Psoas muscle (tissue), 7 donors: ENCODE measurements at regions not wholly inside any gene's neighbourhood (a gene's known extent, or its start where the extent isn't known, plus 50 kb on each side); places are given as distances from the start of the nearest gene placed in this dataset.

Experiments
- ATAC-seq, 4 donors: fragments of 200-7000 bp; cut with Tn5 transposase; one replicate each; pipeline ENCODE4 v1.9.1; 2020; ENCODE audit warnings: moderate library complexity in 3 of 4, mild to moderate bottlenecking in 2 of 4
- DNase-seq, 2 donors: peaks; one replicate each; pipeline ENCODE4 v3.0.0-alpha.2; 2020
- H3K27ac ChIP-seq: fragments of 200-600 bp; one replicate; pipeline ENCODE4 v1.8.0; 2022
- H3K27me3 ChIP-seq, 3 donors: fragments of 200-600 bp in 1 of 3; one replicate each; pipeline versions ENCODE4 v1.6.1 to v1.8.0; 2013 to 2022; ENCODE audit warnings: low read length in 2 of 3, mild to moderate bottlenecking in 2 of 3, moderate library complexity in 1 of 3; ENCODE audit not compliant: insufficient read depth in 3 of 3
- H3K36me3 ChIP-seq, 2 donors: fragments of 200-600 bp in 1 of 2; one replicate each; pipeline versions ENCODE4 v1.6.1 to v1.8.0; 2013 to 2022; ENCODE audit warnings: low read depth in 1 of 2, mild to moderate bottlenecking in 1 of 2, moderate library complexity in 1 of 2; ENCODE audit not compliant: insufficient read depth in 1 of 2
- H3K4me1 ChIP-seq: fragments of 200-600 bp; one replicate; pipeline ENCODE4 v1.8.0; 2022
- H3K4me3 ChIP-seq: fragments of 200-600 bp; one replicate; pipeline ENCODE4 v1.8.0; 2022; ENCODE audit warnings: mild to moderate bottlenecking
- H3K9me3 ChIP-seq: fragments of 200-600 bp; one replicate; pipeline ENCODE4 v1.8.0; 2022
- WGBS, 3 donors: extraction: QIAGEN DNeasy Blood & Tissue Kit; methylation state at CpG; one replicate each; pipeline versions ENCODE4 v1.1.6 to v1.1.7; 2013; 5-methylcytosine and 5-hydroxymethylcytosine counted together
- intact Hi-C, 2 donors: fragments of 100-400 bp; cut with DNase I; formaldehyde crosslinking; loops; one replicate each; pipeline versions ENCODE4 v1.11.0 to v1.14.2; 2022
- TF ChIP-seq, protein P1 (sequence below): fragments of 200-600 bp; IDR thresholded peaks from one replicate; pipeline ENCODE4 v1.8.0; 2022; ENCODE audit warnings: antibody characterized with exemption
- donor health status: healthy with polysubstance abuse.
- donor health status: DM: no; HTN: no; CAD: no; lungs with moderate emphysema.
- donor health status: Bipolar disorder and iron deficiency.
- donor health status: healthy.
- donor health status: DM: yes; HTN: yes; CAD: no.
- donor health status: DM: no; HTN: no; CAD: no.
- donor health status: DM: yes; HTN: yes; CAD: no.

DNA sequence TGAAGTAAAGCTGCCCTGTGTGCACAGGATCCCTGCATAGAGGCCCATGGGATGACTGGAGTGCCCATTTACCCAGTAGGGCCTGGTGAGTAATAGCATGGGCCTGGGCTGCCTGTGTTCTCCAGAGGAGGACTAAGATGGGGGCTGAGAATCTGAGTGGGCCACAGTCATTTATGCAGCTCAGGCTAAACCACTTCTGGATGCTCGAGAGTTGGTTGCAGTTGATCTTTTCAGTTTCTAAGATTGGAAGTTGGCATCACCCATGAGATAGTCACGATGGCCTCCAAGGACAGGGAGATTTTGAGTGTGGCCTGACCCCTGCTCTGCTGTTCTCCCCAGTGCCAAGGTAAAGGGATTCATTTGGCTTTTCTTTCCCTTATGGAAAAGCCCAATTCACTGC is 179.1 kb upstream of the SPRED2 start:
- H3K27me3 ChIP-seq, result peaks cover 0 to 3% (median 0%) of the 10 kb centered on the region in 3 donors
- H3K4me3 ChIP-seq, result no peak overlapping the region
- DNase-seq, result no peak
- H3K27ac ChIP-seq, result no peak overlapping the region
- TF ChIP-seq, protein P1, sequence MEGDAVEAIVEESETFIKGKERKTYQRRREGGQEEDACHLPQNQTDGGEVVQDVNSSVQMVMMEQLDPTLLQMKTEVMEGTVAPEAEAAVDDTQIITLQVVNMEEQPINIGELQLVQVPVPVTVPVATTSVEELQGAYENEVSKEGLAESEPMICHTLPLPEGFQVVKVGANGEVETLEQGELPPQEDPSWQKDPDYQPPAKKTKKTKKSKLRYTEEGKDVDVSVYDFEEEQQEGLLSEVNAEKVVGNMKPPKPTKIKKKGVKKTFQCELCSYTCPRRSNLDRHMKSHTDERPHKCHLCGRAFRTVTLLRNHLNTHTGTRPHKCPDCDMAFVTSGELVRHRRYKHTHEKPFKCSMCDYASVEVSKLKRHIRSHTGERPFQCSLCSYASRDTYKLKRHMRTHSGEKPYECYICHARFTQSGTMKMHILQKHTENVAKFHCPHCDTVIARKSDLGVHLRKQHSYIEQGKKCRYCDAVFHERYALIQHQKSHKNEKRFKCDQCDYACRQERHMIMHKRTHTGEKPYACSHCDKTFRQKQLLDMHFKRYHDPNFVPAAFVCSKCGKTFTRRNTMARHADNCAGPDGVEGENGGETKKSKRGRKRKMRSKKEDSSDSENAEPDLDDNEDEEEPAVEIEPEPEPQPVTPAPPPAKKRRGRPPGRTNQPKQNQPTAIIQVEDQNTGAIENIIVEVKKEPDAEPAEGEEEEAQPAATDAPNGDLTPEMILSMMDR, result no peak
- no peaks in the 10 kb centered on the region for H3K36me3 ChIP-seq
- intact Hi-C loops, result no loop called here
- 28 to 64% (median 62%) methylated on average over 2 of the region's 2 CpGs for WGBS, 3 donors
- no peak for ATAC-seq
- H3K4me1 ChIP-seq, result no peaks in the 10 kb centered on the region
- no peaks in the 10 kb centered on the region for H3K9me3 ChIP-seq

- Histone ChIP-seq H3K4me3 (no peak overlapping the region), H3K27me3 (peaks cover 0 to 3% (median 0%) of the 10 kb centered on the region in 3 donors), H3K9me3 (no peaks in the 10 kb centered on the region), H3K27ac (no peak overlapping the region), H3K36me3 (no peaks in the 10 kb centered on the region), H3K4me1 (no peaks in the 10 kb centered on the region)
- 56 to 59% (median 59%) methylated on average over 14 of the region's 14 CpGs for WGBS, 3 donors
- intact Hi-C loops, result no loop called here
- TF ChIP-seq, protein P1, result no peak
- ATAC-seq (no peak), DNase-seq (no peak)
Observed at GRCh38 chr2:65608916-65609315, 176.5 kb upstream of the SPRED2 start.

GRCh38 chr2:65608466-65608865 is 176.1 kb upstream of the SPRED2 start:
- WGBS, 3 donors, result 46 to 57% (median 52%) methylated on average over 5 of the region's 5 CpGs
- H3K27ac ChIP-seq, result no peak overlapping the region
- H3K36me3 ChIP-seq, result no peaks in the 10 kb centered on the region
- ATAC-seq (no peak), DNase-seq (no peak)
- no peaks in the 10 kb centered on the region for H3K9me3 ChIP-seq
- no peak overlapping the region for H3K4me3 ChIP-seq
- no peaks in the 10 kb centered on the region for H3K4me1 ChIP-seq
- intact Hi-C loops, result no loop called here
- peaks cover 0 to 3% (median 0%) of the 10 kb centered on the region in 3 donors for H3K27me3 ChIP-seq
- TF ChIP-seq, protein P1, result no peak

GRCh38 chr2:65607662-65608305 is 175.4 kb upstream of the SPRED2 start:
- Histone ChIP-seq H3K27me3 (no peaks in the 10 kb centered on the region), H3K4me3 (no peak overlapping the region), H3K9me3 (no peaks in the 10 kb centered on the region), H3K27ac (no peak overlapping the region), H3K4me1 (no peaks in the 10 kb centered on the region), H3K36me3 (no peaks in the 10 kb centered on the region)
- ATAC-seq (no peak), DNase-seq (no peak)
- TF ChIP-seq, protein P1, result no peak
- intact Hi-C loops, result no loop called here
- 58 to 64% (median 62%) methylated on average over 14 of the region's 14 CpGs for WGBS, 3 donors

DNA sequence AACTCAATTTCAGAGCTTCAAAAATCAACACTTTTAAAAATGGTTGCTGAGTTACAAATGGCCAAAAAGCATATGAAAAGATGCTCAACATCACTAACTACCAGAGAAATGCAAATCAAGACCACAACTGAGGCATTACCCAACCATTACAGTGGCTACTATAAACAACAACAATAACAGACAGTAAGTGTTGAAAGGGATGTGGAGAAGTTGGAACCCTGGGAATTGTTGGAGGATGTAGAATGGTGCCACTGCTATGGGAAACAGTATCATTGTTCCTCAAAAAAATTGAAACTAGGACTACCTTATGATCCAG is 173.3 kb upstream of the SPRED2 start:
- Histone ChIP-seq H3K27ac (no peak overlapping the region), H3K4me3 (no peak overlapping the region), H3K4me1 (no peaks in the 10 kb centered on the region), H3K27me3 (no peaks in the 10 kb centered on the region), H3K9me3 (no peaks in the 10 kb centered on the region), H3K36me3 (no peaks in the 10 kb centered on the region)
- ATAC-seq (no peak), DNase-seq (no peak)
- intact Hi-C loops, result no loop called here
- TF ChIP-seq, protein P1, result no peak
